ENCODE measurements at regions not wholly inside any gene's neighbourhood (a gene's known extent, or its start where the extent isn't known, plus 50 kb on each side); places are given as distances from the start of the nearest gene placed in this dataset.

DNA sequence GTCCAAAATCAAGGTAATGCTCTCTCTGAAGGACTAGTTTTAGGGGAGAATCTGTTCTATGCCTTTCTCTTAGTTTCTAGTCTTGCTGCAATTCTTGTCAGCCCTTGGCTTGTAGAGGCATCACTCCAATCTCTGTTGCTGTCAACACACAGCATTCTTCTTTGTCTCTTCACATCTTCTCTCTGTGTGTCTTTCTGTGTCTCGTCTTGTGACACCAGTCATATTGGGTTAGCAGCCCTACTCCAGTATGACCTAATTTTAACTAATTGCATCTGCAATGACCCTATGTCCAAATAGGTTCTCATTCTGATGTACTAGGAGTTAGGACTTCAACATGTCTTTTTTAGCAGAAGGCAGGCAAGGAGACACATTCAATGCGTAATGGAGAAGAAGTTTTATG lies 1110.6 kb downstream of the DTWD2 start:
- DNase-seq: no peak

DNA sequence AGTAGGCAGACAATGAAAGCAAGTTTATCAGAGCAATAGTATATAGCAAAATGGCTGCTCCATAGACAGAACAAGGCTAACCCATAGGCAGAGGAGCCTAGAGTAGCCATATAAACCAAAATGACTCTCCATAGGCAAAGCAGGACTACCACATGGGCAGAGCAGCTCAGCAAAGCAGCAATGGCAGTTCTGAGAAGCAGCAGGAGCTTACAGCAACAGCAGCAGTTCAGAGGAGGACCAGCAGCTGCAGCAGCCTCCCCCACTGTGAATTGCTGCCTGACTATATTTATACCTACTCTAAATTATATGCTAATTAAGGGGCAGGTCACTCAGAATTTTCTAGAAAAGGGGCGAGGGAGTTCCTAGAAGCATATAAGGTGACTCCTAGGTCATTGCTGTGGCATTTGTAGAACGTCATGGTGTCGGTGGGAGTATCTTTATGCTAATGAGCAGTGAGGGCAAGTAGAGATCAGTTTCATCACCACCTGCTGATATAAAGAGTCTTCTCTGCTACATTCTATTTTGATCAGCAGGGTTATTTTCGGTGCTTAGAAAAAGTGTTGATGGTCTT lies 1115.5 kb downstream of the DTWD2 start:
- DNase-seq: peak; percentile 93

DNA sequence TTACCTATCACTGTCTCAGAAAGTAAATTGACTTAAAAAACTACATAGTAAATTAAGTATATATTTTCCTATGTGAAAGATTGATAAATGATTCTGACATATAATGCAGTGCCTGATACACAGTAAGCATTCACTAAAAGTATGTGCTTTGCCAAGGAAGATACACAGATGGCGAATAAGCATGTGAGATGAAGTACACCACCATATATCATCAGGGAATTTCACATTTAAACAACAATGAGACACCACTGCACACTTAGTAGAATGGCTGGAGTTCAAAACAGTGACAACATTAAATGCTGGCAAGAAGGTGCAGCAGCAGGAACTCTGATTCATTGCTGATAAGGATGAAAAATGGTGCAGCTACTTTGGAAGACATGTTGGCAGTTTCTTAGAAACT lies 1118.8 kb downstream of the DTWD2 start:
- no peak for DNase-seq

DNA sequence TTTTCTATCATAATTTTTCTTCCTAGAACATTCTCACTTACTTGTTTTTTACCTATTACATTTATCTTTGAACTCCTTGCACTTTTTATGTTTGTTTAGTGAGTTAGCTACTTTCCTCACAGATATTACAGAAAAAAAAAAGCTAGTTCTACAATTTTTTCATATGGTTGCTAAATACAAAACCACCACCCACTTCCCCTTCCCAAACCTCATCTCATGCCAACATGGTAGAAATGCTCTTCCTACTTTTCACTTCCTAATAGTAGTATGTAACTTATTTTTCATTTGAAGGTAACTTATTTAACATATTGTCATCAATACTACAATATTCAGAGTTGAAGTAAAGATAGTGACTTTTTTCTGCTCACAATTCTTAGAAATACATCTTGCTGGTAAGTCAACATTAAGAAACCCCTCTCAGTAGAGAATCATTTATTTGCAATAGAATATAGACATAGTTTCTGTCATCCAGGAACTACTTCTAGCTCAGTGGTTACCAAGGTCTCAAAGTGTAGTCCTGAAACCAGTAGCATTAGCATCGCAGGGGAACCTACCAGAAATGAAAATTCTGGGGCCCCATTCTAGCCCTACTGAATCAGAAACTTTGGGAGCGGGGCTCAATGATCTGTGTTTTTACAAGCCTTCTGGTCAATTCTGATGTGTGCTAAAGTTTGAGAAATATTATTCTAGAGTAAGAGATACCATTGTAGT lies 1124.6 kb downstream of the DTWD2 start:
- DNase-seq: no peak

GRCh38 chr5:117860550-117860949 lies 1127.8 kb downstream of the DTWD2 start:
- DNase-seq: no peak

GRCh38 chr5:117859176-117859575 lies 1129.2 kb downstream of the DTWD2 start:
- no peak for DNase-seq

GRCh38 chr5:117856713-117857112 lies 1131.6 kb downstream of the DTWD2 start:
- DNase-seq: no peak

- no peak for DNase-seq
Measured at GRCh38 chr5:117837786-117838185, 1150.6 kb downstream of the DTWD2 start.

- DNase-seq: no peak
Measured at GRCh38 chr5:117833691-117834090, 1154.7 kb downstream of the DTWD2 start.

GRCh38 chr5:117829646-117830045 lies 1158.7 kb downstream of the DTWD2 start:
- no peak for DNase-seq

- DNase-seq: no peak
Measured at GRCh38 chr5:117813850-117814249, 1174.5 kb downstream of the DTWD2 start.

DNA sequence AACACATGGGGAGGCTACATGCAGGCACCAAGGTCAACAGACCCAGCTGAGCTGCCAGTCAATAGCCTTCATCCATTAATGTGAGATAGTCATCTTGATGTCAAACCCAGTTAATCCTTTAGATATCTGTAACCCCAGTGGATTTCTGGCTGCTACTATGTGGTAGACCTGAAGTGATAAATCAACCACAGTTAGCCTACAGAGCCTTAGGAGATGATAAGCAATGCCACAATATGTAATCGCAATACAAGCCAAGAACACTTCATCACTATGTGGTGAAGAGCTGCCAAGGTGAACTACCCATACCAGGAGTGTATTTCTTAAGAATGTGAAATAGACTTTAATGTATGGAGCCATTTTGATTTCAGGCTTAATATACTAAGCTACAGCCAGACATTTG lies 1175.5 kb downstream of the DTWD2 start:
- no peak for DNase-seq

GRCh38 chr5:117809251-117809650 lies 1179.1 kb downstream of the DTWD2 start:
- no peak for DNase-seq

DNA sequence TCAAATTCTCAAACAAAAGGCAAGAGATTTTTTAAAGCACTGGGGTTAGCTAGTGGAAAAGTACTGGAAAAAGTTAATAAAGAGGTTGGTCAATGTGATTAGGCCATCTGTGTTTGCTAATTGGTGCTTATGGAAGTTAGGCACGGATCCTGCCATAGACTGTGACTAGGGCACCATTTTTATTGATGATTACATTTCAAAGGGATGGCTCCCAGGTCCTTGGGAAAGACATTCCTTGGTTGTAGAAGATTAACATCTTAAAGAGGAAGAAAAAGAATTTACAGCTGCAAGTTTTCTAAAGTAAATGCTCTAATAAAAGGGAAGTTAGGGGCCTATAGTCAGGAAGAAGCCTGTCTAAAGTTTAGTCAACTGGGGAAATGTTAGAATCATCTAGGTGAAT lies 1183.3 kb downstream of the DTWD2 start:
- no peak for DNase-seq

DNA sequence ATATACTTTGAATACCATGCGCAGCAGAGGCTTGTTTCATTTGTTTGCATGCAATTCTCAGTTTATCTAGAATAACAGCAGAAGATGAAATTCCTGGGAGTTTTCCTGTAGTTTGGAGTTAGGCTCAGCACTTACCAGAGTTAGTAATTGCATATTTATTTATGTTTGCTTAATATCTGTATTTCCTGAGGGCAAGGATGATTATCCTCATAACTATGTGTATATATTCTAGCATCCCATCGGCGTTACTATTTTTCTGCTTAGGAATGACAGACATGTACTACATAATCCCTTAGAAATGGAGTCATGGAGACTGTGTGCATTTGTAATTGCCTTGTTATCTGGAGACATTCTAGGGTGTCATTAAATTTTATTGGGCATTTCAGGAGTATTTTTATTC lies 1184.8 kb downstream of the DTWD2 start:
- no peak for DNase-seq

- DNase-seq: no peak
Measured at GRCh38 chr5:117801583-117801982, 1186.8 kb downstream of the DTWD2 start.

DNA sequence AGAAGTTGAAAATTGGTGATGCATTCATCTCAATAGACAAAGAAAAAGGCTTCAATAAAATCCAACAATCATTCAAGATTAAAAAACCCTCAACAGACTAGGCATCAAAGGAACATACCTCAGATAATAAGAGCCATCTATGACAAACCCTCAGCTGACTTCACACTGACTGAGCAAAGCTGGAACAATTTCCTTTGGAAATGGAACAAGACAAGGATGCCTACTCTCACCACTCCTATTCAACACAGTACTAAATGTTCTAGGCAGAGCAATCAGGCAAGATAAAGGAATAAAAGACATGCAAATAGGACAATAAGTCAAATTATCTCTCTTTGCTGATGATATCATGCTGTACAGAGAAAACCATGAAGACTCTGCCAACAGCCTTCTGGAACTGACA lies 1188.1 kb downstream of the DTWD2 start:
- no peak for DNase-seq

DNA sequence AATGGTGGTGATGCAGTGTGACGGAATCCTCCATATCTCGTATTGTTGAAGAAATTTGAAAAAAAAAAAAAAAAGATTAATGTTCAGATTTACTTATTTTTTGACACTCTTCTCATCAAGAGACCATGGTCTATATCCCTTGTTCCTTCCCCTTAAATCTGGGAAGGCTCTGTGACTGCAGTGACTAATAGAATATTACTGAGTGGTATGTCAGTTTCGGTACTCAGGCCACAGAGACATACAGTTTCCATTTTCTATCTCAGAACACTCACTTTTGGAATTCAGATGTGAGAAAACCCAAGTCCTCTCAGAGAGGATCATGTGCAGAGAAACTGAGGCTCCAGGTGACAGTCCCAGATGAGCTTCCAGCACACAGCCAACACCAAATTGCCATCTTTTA lies 1193.5 kb downstream of the DTWD2 start:
- no peak for DNase-seq

DNA sequence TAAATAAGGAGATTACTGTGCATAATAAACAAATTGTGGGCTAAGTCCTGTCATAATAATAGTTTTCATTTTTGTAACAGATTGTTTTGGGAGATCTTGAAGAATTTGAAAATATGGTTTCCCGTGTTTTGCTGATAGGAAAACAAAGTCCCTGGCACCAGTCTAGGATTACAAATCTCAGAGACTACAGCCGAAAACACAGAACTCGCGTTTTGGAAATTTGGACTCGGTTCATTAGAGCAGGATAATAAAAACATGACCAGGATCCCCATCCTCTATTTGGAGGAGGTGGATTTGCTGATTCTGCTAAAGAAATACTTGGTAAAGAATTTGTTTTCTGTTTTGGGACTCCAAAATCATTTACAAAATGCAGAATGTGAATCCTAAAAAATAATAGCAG lies 1194.4 kb downstream of the DTWD2 start:
- DNase-seq: no peak

DNA sequence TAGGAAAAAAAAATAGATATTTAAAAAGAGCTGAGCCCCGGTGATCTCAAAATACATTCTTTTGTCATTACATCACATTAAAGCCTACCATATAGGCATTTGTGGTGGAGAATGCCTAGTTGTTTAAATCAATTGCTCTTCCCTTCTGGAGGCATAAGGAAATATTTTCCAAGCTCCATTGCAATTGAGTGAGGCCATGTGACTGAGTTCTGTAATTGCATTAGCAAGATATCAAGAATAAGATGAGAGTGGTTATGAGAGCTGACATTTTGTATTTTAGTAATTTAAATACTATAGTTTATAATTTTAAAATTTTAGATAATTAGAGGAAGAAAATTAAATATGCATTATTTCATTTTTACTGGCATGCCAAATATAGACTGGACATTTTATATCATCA lies 1195.9 kb downstream of the DTWD2 start:
- DNase-seq: no peak

- no peak for DNase-seq
Measured at GRCh38 chr5:117788596-117788995, 1199.8 kb downstream of the DTWD2 start.

GRCh38 chr5:117779171-117779570 lies 1204.5 kb upstream of the SEMA6A start:
- DNase-seq: no peak

- no peak for DNase-seq
Measured at GRCh38 chr5:117776977-117777376, 1202.4 kb upstream of the SEMA6A start.

DNA sequence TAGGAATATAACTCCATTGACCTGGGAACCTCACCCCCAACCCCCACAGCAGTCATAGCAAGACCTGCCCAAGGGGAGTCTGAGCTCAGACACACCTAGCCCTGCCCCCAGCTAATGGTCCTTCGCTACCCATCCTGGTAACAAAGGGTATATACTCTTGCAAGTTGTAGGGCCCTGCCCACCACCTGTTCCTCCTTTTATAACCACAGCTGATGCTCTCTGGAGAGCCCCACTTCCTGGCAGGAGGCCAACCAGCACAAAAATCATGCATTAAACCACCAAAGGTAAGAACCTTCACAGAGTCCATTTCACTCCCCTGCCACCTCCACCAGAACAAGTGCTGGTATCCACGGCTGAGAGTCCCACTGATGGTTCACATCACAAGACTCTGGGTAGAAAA lies 1195.3 kb upstream of the SEMA6A start:
- DNase-seq: no peak

GRCh38 chr5:117763271-117763670 lies 1188.6 kb upstream of the SEMA6A start:
- DNase-seq: no peak
